HL-60 (cell line): ENCODE measurements at regions not wholly inside any gene's neighbourhood (a gene's known extent, or its start where the extent isn't known, plus 50 kb on each side); places are given as distances from the start of the nearest gene placed in this dataset.

ENCODE experiments used
- CTCF ChIP-seq: IDR thresholded peaks from one replicate; pipeline ENCODE4 v1.5.1; 2011; ENCODE audit warnings: low read length, control low read depth, inconsistent platforms; ENCODE audit not compliant: insufficient read depth
- POLR2AphosphoS5 ChIP-seq: IDR thresholded peaks from 2 replicates; pipeline ENCODE4 v1.6.1; 2012; ENCODE audit warnings: low read depth
- REST ChIP-seq: IDR thresholded peaks from 2 replicates; pipeline ENCODE4 v1.6.1; 2012; ENCODE audit warnings: low read depth; ENCODE audit not compliant: insufficient replicate concordance

GRCh38 chr10:131806146-131806545 is 94.7 kb upstream of the PPP2R2D start:
- TF ChIP-seq CTCF (no peak), REST (no peak), POLR2AphosphoS5 (no peak)
